H9 (cell line): ENCODE measurements at regions not wholly inside any gene's neighbourhood (a gene's known extent, or its start where the extent isn't known, plus 50 kb on each side); places are given as distances from the start of the nearest gene placed in this dataset.

ENCODE experiments used
- DNase-seq: peaks from one replicate; pipeline ENCODE4 v3.0.0-alpha.2; 2017
- H2AFZ ChIP-seq: one replicate; pipeline ENCODE4 v1.6.1; 2013; ENCODE audit warnings: mild to moderate bottlenecking, low read length, control low read depth, moderate library complexity
- H2AK5ac ChIP-seq: 2 replicates; pipeline ENCODE4 v1.6.1; 2013; ENCODE audit warnings: low read length, control low read depth, mixed read lengths; ENCODE audit not compliant: insufficient read length
- H2BK120ac ChIP-seq: one replicate; pipeline ENCODE4 v1.6.1; 2013; ENCODE audit warnings: low read depth, mild to moderate bottlenecking, low read length, control low read depth, inconsistent platforms; ENCODE audit not compliant: poor library complexity, severe bottlenecking
- H2BK12ac ChIP-seq: 2 replicates; pipeline ENCODE4 v1.6.1; 2013; ENCODE audit warnings: low read length, control low read depth, mixed read lengths, low read depth; ENCODE audit not compliant: insufficient read length
- H2BK15ac ChIP-seq: 2 replicates; pipeline ENCODE4 v1.6.1; 2013; ENCODE audit warnings: low read depth, low read length, control low read depth
- H2BK20ac ChIP-seq: one replicate; pipeline ENCODE4 v1.6.1; 2013; ENCODE audit warnings: low read depth, mild to moderate bottlenecking, low read length, control low read depth, inconsistent platforms; ENCODE audit not compliant: poor library complexity, severe bottlenecking
- H2BK5ac ChIP-seq: 2 replicates; pipeline ENCODE4 v1.6.1; 2013; ENCODE audit warnings: low read length, control low read depth, mixed read lengths; ENCODE audit not compliant: insufficient read length
- H3K14ac ChIP-seq: 2 replicates; pipeline ENCODE4 v1.6.1; 2013; ENCODE audit warnings: low read length, control low read depth; ENCODE audit not compliant: insufficient read depth
- H3K18ac ChIP-seq: 2 replicates; pipeline ENCODE4 v1.6.1; 2013; ENCODE audit warnings: low read depth, mild to moderate bottlenecking, mixed read lengths, low read length, control low read depth; ENCODE audit not compliant: insufficient read length
- H3K23ac ChIP-seq: 2 replicates; pipeline ENCODE4 v1.6.1; 2013; ENCODE audit warnings: low read length, control low read depth, mixed read lengths, low read depth; ENCODE audit not compliant: insufficient read length
- H3K23me2 ChIP-seq: 2 replicates; pipeline ENCODE4 v1.6.1; 2013; ENCODE audit warnings: low read depth, mild to moderate bottlenecking, mixed read lengths, low read length, control low read depth; ENCODE audit not compliant: insufficient read length, poor library complexity, severe bottlenecking
- H3K27ac ChIP-seq: 2 replicates; pipeline ENCODE4 v1.5.1; 2013; ENCODE audit warnings: low read length, control low read depth, mixed read lengths, low read depth; ENCODE audit not compliant: insufficient read length
- H3K27me3 ChIP-seq: 2 replicates; pipeline ENCODE4 v1.6.1; 2013; ENCODE audit warnings: low read length, control low read depth, inconsistent platforms; ENCODE audit not compliant: insufficient read depth
- H3K4ac ChIP-seq: 2 replicates; pipeline ENCODE4 v1.6.1; 2013; ENCODE audit warnings: low read depth, mild to moderate bottlenecking, control low read depth, inconsistent platforms, low read length, moderate library complexity
- H3K4me1 ChIP-seq: 2 replicates; pipeline ENCODE4 v1.6.1; 2013; ENCODE audit warnings: low read length, control low read depth, inconsistent platforms; ENCODE audit not compliant: insufficient read depth
- H3K4me2 ChIP-seq: 2 replicates; pipeline ENCODE4 v1.6.1; 2013; ENCODE audit warnings: low read length, control low read depth, mixed read lengths; ENCODE audit not compliant: insufficient read length, insufficient read depth
- H3K56ac ChIP-seq: 2 replicates; pipeline ENCODE4 v1.6.1; 2013; ENCODE audit warnings: low read depth, mild to moderate bottlenecking, mixed read lengths, low read length, control low read depth; ENCODE audit not compliant: insufficient read length
- H3K79me1 ChIP-seq: 2 replicates; pipeline ENCODE4 v1.6.1; 2013; ENCODE audit warnings: low read depth, mild to moderate bottlenecking, moderate library complexity, low read length, control low read depth, inconsistent platforms; ENCODE audit not compliant: insufficient read depth, poor library complexity, severe bottlenecking
- H3K79me2 ChIP-seq: 2 replicates; pipeline ENCODE4 v1.6.1; 2013; ENCODE audit warnings: low read length, control low read depth, inconsistent platforms; ENCODE audit not compliant: insufficient read depth
- H3K9ac ChIP-seq: 2 replicates; pipeline ENCODE4 v1.6.1; 2013; ENCODE audit warnings: low read length, control low read depth, mixed read lengths; ENCODE audit not compliant: insufficient read length; ENCODE audit errors: extremely low read depth
- H3K9me3 ChIP-seq: one replicate; pipeline ENCODE4 v1.6.1; 2013; ENCODE audit warnings: low read depth, low read length, inconsistent platforms; ENCODE audit not compliant: control insufficient read depth
- H3T11ph ChIP-seq: one replicate; pipeline ENCODE4 v1.6.1; 2013; ENCODE audit warnings: mild to moderate bottlenecking, low read length, control low read depth, inconsistent platforms
- H4K20me1 ChIP-seq: one replicate; pipeline ENCODE4 v1.6.1; 2013; ENCODE audit not compliant: control insufficient read depth, insufficient read length, insufficient read depth
- H4K5ac ChIP-seq: 2 replicates; pipeline ENCODE4 v1.6.1; 2013; ENCODE audit warnings: low read depth, mild to moderate bottlenecking, mixed read lengths, low read length, control low read depth; ENCODE audit not compliant: insufficient read length
- H4K8ac ChIP-seq: replicated peaks from 2 replicates; pipeline ENCODE4 v1.6.1; 2013; ENCODE audit warnings: low read length, control low read depth, mixed read lengths, low read depth; ENCODE audit not compliant: insufficient read length
- H4K91ac ChIP-seq: 2 replicates; pipeline ENCODE4 v1.6.1; 2013; ENCODE audit warnings: low read depth, mild to moderate bottlenecking, moderate library complexity, mixed read lengths, low read length, control low read depth; ENCODE audit not compliant: insufficient read length
- H3K27ac Mint-ChIP-seq, 3 experiments: 2 replicates in 2 of 3; 3 replicates in 1 of 3; pipeline ENCODE4 v1.8.0; 2020 to 2021; ENCODE audit warnings: mixed read lengths in 3 of 3, mild to moderate bottlenecking in 1 of 3, moderate library complexity in 1 of 3
- H3K27me3 Mint-ChIP-seq: 2 replicates; pipeline ENCODE4 v1.8.0; 2021; ENCODE audit warnings: low read depth, mild to moderate bottlenecking, moderate library complexity, mixed read lengths
- H3K36me3 Mint-ChIP-seq, 3 experiments: 2 replicates in 2 of 3; 3 replicates in 1 of 3; pipeline ENCODE4 v1.8.0; 2020 to 2021; ENCODE audit warnings: low read depth in 3 of 3, mixed read lengths in 3 of 3; ENCODE audit not compliant: insufficient read depth in 1 of 3
- H3K4me1 Mint-ChIP-seq, 2 experiments: 2 replicates each; pipeline ENCODE4 v1.8.0; 2020; ENCODE audit warnings: mixed read lengths in 2 of 2
- H3K4me3 Mint-ChIP-seq, 2 experiments: 2 replicates in 1 of 2; 3 replicates in 1 of 2; pipeline ENCODE4 v1.8.0; 2020 to 2021; ENCODE audit warnings: mild to moderate bottlenecking in 2 of 2, mixed read lengths in 2 of 2, moderate library complexity in 1 of 2
- H3K9me3 Mint-ChIP-seq, 2 experiments: 2 replicates in 1 of 2; 3 replicates in 1 of 2; pipeline ENCODE4 v1.8.0; 2020; ENCODE audit warnings: mild to moderate bottlenecking in 2 of 2, mixed read lengths in 2 of 2, moderate library complexity in 1 of 2
- WGBS: extraction: QIAGEN DNeasy Blood & Tissue Kit; methylation state at CpG from one replicate; pipeline ENCODE4 v1.1.7; 2013; ENCODE audit warnings: missing lambda C conversion rate, low lambda C conversion rate, mixed read lengths; ENCODE audit not compliant: insufficient read length; ENCODE audit errors: extremely low coverage; 5-methylcytosine and 5-hydroxymethylcytosine counted together
- TF ChIP-seq, protein P1 (sequence below): fragments of 200-600 bp; sonication (generic); conservative IDR thresholded peaks from 3 replicates; pipeline ENCODE4 v1.8.0; 2021; ENCODE audit warnings: antibody characterized with exemption, mild to moderate bottlenecking

DNA sequence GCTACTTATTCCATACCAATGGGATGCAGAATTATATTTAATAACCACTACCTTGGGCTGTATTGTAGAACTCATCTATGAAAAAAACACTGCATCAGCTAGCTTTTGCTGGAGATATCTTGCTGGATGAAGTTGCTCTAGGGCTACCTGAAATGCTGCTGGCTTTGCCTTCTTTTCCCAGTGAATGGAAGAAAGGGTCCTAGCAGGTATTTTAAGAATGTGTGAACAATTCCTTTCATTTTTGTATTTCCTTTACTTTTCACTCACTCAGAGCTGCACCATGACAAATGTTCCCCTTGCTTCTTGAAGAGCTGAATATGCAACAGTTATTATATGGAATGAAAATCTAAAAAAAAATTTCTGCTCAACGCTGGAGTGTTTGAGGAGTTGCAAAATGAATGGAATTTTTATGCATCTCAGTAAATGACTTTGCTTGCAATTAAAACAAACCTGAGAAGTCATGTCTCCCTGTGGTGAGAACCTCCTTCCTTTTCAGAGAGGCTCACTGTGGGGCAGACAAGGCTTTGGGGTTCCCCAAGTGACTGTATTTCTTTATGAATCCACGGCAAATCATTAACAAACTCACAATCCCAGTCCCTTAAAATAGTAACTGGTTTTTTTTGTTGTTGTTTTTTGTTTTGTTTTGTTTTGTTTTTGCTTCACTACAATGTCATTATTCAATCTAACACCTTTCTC is 566.8 kb upstream of the KIRREL3 start:
- Histone ChIP-seq H3K4ac (no peak overlapping the region), H2AK5ac (no peak overlapping the region), H3K79me1 (no peaks in the 10 kb centered on the region), H3K23ac (no peak overlapping the region), H3K79me2 (no peaks in the 10 kb centered on the region), H3K27me3 (no peaks in the 10 kb centered on the region), H2BK15ac (no peak overlapping the region), H2BK5ac (no peak overlapping the region), H3T11ph (no peak overlapping the region), H3K9ac (no peak overlapping the region), H3K4me1 (no peaks in the 10 kb centered on the region; the same call in 1 of the 2 replicates), H3K18ac (no peak overlapping the region), H2AFZ (no peak overlapping the region), H3K56ac (no peak overlapping the region), H2BK12ac (no peak overlapping the region), H4K8ac (no peak overlapping the region), H3K23me2 (no peaks in the 10 kb centered on the region), H3K27ac (no peak overlapping the region), H4K5ac (no peak overlapping the region), H4K91ac (no peak overlapping the region), H3K4me2 (no peak overlapping the region), H3K14ac (no peak overlapping the region), H4K20me1 (no peaks in the 10 kb centered on the region), H2BK20ac (no peak overlapping the region), H2BK120ac (no peak overlapping the region), H3K9me3 (no peaks in the 10 kb centered on the region)
- no peak overlapping the region; a peak in 1 of 5 replicates for H3K4me3 Mint-ChIP-seq
- no peak for DNase-seq
- no peaks in the 10 kb centered on the region for H3K9me3 Mint-ChIP-seq
- H3K36me3 Mint-ChIP-seq, result no peaks in the 10 kb centered on the region
- H3K27me3 Mint-ChIP-seq, result no peaks in the 10 kb centered on the region
- TF ChIP-seq, protein P1, sequence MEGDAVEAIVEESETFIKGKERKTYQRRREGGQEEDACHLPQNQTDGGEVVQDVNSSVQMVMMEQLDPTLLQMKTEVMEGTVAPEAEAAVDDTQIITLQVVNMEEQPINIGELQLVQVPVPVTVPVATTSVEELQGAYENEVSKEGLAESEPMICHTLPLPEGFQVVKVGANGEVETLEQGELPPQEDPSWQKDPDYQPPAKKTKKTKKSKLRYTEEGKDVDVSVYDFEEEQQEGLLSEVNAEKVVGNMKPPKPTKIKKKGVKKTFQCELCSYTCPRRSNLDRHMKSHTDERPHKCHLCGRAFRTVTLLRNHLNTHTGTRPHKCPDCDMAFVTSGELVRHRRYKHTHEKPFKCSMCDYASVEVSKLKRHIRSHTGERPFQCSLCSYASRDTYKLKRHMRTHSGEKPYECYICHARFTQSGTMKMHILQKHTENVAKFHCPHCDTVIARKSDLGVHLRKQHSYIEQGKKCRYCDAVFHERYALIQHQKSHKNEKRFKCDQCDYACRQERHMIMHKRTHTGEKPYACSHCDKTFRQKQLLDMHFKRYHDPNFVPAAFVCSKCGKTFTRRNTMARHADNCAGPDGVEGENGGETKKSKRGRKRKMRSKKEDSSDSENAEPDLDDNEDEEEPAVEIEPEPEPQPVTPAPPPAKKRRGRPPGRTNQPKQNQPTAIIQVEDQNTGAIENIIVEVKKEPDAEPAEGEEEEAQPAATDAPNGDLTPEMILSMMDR, result no peak
- H3K4me1 Mint-ChIP-seq, result peaks cover 11 to 18% of the 10 kb centered on the region in 2 experiments
- no CpG with 5 or more reads among the region's 2 CpGs for WGBS
- peak overlapping the region in 2 of 3 experiments; percentile 61 to 77; a peak in 4 of 7 replicates for H3K27ac Mint-ChIP-seq
